GF-D8 (cell line): ENCODE measurements at regions not wholly inside any gene's neighbourhood (a gene's known extent, or its start where the extent isn't known, plus 50 kb on each side); places are given as distances from the start of the nearest gene placed in this dataset.

Experiments
- DNase-seq: peaks from one replicate; lab custom pipeline; 2025; lab: John Stamatoyannopoulos, UW

DNA sequence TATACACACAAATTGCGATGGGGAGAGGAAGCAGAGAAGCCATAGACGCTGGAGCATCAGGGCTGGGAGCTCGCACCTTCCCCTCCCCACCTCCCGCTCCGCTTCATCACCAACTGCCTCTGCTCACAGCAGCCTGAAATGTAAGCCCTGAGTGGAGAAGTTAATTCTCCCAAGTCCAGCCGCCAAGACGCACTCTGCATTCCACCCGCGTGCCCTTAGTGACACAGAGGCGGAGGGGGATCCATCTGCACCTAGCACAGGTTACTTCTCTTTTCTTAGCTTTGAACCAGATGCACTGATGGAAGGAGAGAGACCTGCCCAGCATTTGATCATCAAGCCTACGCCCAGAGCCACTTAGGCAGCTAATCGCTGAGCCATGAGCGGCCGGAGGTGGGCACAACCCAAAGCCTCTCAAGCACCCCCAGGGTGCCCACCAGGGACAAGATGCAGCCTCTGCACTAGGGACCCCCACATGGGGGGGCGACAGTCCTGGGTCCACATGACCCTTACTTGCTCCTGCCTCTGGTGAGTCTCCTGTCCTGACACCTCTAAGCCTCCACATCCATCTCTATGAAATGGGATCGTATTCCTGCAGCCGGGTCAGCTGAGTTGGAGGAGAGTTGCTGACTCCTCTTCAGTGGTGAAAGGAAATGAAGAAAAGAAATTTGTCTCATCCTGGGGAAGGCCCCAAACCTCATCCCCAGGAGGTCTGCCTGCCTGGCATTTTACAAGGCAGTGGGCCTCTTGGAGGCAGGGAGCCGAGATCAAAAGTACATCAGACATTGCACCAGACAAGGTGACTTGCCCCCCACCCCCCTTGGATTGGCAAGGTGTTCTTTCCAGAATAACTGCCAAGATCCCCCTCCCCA, 316.2 kb downstream of the MATN1 start:
- DNase-seq: no peak

DNA sequence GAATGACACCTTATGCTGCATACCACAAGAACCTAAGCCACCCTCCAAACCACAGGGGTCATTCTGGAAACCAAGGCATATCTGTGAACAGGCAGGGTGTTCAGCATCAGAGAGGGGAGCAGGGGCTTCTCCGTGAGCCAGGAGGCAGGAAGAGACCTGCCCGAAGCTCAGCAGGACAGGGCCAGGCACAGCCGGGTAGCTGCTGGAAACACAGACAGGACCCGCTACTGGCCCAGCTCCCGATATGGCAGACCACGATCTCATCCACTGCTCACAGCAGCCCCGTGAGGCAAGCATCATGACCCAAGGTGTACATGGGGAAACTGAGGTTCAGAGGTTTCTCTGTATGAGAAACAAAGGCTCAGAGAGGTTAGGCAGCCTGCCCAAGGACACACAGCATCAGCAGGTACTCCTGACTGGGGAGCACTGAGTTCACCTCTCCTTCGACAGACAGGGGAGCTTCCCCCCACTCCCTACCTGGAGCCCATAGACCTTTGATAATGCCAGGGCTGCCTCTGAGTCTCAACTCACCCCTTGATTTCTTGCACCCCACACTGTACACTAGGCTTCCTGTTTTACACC, 317.7 kb downstream of the MATN1 start:
- DNase-seq: no peak

DNA sequence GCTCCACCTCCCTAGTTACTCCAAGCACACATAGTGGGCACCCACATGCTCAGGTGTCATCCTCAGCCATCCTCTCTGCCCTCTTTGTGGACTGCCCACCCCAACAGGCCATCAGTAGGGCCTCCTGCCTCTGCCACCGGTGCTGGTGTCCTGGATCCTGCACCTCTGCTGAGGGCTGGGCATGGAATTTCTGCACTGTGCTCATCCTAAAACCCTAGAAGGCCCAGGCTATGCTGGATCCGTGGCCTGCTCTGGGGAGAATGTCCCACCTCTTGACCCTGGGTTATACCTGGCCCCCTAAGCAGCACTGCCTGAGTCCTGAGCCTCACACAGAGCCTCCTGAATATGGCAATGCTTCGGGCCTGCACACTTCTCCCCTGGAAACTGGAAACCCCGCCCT, 318.3 kb downstream of the MATN1 start:
- DNase-seq: no peak

GRCh38 chr1:30404341-30404740, 319.0 kb downstream of the MATN1 start:
- DNase-seq: no peak

GRCh38 chr1:30403726-30404125, 319.7 kb downstream of the MATN1 start:
- DNase-seq: no peak

- no peak for DNase-seq
These were observed 320.2 kb downstream of the MATN1 start for GRCh38 chr1:30403061-30403645.

DNA sequence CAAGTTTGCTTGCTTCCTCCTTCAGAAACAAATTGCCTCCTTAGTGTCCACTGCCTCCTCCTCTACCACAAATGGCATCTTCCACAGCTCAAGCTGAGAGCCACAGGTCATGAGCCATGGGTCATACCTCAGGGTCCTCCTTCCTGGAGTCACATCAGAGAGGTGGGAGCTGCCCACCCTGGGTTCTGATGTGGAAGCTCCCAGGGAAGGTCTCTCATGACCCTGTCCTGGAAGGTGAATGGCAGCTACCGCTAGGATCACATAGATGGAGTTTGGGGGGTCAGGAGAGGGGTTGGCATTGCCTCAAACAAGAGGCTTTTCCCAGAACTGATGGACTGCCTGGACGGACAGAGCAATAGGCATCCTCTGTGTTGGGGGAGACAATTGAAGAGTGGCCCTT, 321.4 kb downstream of the MATN1 start:
- DNase-seq: no peak

DNA sequence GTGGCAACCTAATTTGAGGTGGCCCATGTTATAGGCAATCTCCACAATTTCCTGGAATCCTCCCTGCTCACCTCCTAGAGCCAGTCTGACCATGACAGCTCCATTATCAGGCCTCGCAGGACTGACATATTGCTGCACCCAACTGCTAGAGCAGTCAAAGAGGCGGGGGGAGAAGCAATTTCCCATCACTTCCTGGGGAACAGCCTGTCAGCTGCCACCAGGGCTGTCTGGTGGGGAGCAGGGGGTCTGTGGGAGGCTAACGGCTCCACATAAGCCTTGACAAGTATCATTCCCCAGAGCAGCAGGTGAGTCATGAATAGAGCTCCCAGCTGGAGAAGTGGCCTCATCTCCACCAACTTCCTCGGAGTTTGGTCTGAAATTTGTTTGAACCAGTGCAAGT, 322.9 kb downstream of the MATN1 start:
- no peak for DNase-seq

GRCh38 chr1:30399026-30399425, 324.4 kb downstream of the MATN1 start:
- DNase-seq: no peak

DNA sequence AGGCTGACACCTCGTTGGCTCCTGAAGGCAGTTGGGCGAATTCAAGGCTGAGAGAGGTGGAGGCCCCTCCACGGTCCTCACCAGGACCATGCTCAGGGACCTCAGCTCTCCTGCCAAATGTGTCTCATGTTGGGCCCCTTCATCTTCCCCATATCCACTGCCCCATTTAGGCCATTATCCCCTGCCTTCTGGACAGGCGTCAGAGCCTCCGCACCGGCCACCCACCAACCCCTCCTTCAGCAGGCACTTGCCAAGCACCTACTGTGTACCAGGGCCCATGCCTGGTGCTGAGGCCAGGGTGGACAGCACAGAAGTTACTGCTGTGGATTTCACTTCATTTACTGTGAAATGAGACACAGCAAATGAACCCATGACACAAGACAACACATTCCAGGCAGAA, 325.8 kb downstream of the MATN1 start:
- DNase-seq: no peak

DNA sequence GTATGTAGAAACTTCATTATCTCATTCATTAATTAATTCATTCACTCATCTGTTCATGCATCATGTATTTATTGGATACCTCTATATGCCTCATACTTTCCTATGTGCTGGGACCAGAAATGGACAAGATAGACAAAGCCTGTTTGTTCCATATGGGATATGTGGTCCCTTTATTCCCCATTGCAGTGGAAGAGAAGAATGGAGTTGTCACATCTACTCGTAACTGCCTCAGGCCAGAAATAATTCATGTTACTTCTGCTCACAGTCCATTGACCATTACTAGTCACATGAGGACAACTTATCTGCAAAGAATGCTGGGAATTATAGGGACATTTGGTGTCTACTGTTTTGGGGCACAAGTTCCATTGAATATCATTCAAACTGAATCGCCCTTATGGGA, 327.8 kb downstream of the MATN1 start:
- DNase-seq: no peak

- DNase-seq: no peak
These were observed 335.0 kb downstream of the MATN1 start for GRCh38 chr1:30388386-30388785.

GRCh38 chr1:30386156-30386926, 337.0 kb downstream of the MATN1 start:
- no peak for DNase-seq

GRCh38 chr1:30385246-30385995, 338.0 kb downstream of the MATN1 start:
- DNase-seq: no peak

- no peak for DNase-seq
These were observed 338.8 kb downstream of the MATN1 start for GRCh38 chr1:30384286-30385245.

DNA sequence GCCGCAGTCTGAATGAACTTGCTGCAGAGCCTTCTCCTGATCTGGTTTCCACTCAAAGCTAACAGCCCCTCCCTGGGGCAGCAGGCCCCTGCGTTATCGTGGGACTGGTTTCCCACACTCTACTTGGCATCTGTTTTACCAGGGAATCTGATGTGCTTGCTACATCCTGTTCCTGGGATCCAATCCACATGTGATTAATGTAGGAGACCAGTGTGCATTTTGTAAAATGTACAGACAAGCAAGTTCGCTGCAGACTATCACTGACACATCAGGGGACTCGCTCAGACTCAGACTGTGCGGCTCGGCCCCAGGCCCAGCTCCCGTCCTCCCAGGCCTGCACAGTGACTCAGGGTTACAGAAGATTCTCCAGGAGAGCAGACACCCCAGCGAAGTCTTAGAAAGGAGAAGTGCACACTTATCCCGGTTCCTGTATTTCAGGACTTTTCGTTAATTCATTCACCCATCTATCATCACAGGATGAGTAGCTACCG, 340.1 kb downstream of the MATN1 start:
- no peak for DNase-seq

DNA sequence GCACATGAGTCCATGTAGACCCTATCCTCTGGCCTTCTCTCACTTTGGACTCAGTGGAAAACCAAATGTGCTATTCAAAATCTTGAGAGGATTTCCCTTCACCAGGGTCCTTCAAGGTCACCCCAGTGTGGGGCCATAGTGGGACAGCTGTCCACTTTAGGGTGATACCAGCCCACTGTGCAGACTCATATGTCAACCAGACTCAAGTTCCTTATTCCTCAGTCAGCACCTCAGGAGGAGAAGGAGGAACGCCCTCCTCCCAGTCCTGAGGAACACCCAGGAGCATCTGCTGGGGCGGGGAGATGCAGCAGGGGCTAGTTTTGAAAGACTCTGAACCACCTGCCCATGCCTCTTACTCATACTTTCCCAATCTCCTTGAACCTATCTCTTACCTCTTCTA, 340.9 kb downstream of the MATN1 start:
- no peak for DNase-seq

- DNase-seq: no peak
These were observed 341.6 kb downstream of the MATN1 start for GRCh38 chr1:30381671-30382365.

DNA sequence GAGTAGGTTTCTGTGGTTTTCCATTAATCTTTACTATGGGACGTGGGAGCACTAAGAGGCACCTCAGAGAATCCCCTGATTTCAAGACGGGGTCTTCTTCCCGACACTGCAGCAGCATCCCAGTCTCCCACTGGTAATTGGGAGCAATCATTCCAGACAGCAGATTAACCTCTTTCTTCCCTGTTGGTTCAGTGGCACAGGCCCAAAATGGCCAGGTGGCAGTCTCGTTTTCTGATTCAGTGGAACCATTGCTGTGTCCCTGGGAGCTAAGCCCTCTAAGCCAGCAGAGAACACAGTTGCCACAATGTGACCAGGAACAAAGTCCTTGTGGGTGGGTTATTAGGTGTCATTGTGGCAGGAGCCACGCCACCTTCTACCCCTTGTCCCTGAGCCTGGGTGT, 342.1 kb downstream of the MATN1 start:
- no peak for DNase-seq

DNA sequence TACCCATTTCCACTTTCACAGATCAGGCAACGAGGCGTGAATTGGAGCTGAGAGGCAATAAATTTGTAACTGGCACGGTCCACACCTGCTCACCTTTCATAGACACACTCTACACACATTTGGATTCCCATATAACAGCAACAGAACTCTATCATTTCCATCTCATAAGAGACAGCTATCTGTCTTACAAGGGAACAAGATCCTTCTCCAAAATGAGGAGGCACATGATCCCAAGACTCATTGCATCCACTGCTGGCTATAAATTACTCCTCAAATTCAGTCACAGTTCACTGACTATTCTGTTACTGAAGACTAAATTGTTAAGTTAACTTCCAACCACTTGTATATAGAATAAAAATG, 342.8 kb downstream of the MATN1 start:
- DNase-seq: no peak
